PC-3 (cell line): ENCODE measurements at regions not wholly inside any gene's neighbourhood (a gene's known extent, or its start where the extent isn't known, plus 50 kb on each side); places are given as distances from the start of the nearest gene placed in this dataset.

Experiments used
- ATAC-seq: fragments of 200-7000 bp; cut with Tn5 transposase; 2 replicates; pipeline ENCODE4 v1.9.1; 2020; ENCODE audit warnings: mild to moderate bottlenecking, moderate library complexity
- BruUV-seq: library from RNA; stranded (reverse); fragments of 400-500 nt; replicated peaks from 2 replicates; lab custom pipeline; 2021; lab: Mats Ljungman, UMichigan
- CTCF ChIA-PET: fragments of 300-600 bp; sonication (Branson Sonifier 250); formaldehyde crosslinking; loops from one replicate; lab custom pipeline; 2022; ENCODE audit warnings: antibody characterized with exemption; lab: Charles Lee
- POLR2A ChIA-PET: fragments of 300-600 bp; sonication (Branson Sonifier 250); formaldehyde crosslinking; loops from one replicate; lab custom pipeline; 2022; ENCODE audit warnings: antibody characterized with exemption; ENCODE audit not compliant: unreplicated experiment; lab: Charles Lee
- DNase-seq: peaks from one replicate; pipeline ENCODE4 v3.0.0-alpha.2; 2015
- H2AFZ ChIP-seq: fragments of 300-600 bp; sonication (generic); 2 replicates; pipeline ENCODE4 v1.6.0; 2016; ENCODE audit warnings: antibody characterized with exemption, low read length
- H3F3A ChIP-seq: fragments of 300-600 bp; sonication (generic); one replicate; pipeline ENCODE4 v1.6.0; 2017; ENCODE audit warnings: antibody characterized with exemption, low read length, control low read depth, mild to moderate bottlenecking; ENCODE audit not compliant: unreplicated experiment
- H3K27ac ChIP-seq: fragments of 300-600 bp; sonication (generic); 2 replicates; pipeline ENCODE4 v1.5.1; 2016; ENCODE audit warnings: mild to moderate bottlenecking, low read length
- H3K27me3 ChIP-seq: fragments of 300-600 bp; sonication (generic); 2 replicates; pipeline ENCODE4 v1.6.1; 2016; ENCODE audit warnings: low read length, mixed read lengths
- H3K36me3 ChIP-seq: fragments of 300-600 bp; sonication (generic); 2 replicates; pipeline ENCODE4 v1.6.1; 2016; ENCODE audit warnings: low read depth, mixed run types, low read length, mixed read lengths
- H3K4me1 ChIP-seq: fragments of 300-600 bp; sonication (generic); 2 replicates; pipeline ENCODE4 v1.5.1; 2016; ENCODE audit warnings: low read length; ENCODE audit not compliant: insufficient read depth
- H3K4me2 ChIP-seq: fragments of 300-600 bp; sonication (generic); 2 replicates; pipeline ENCODE4 v1.6.0; 2016; ENCODE audit warnings: low read length
- H3K4me3 ChIP-seq: fragments of 300-600 bp; sonication (generic); 2 replicates; pipeline ENCODE4 v1.5.1; 2016; ENCODE audit warnings: mild to moderate bottlenecking, low read length, mixed read lengths
- H3K79me2 ChIP-seq: fragments of 300-600 bp; sonication (generic); 2 replicates; pipeline ENCODE4 v1.6.1; 2017; ENCODE audit warnings: low read length, mixed read lengths
- H3K9ac ChIP-seq: fragments of 300-600 bp; sonication (generic); 2 replicates; pipeline ENCODE4 v1.6.0; 2016; ENCODE audit warnings: mild to moderate bottlenecking, low read length
- H3K9me2 ChIP-seq: fragments of 300-600 bp; sonication (generic); replicated peaks from 2 replicates; pipeline ENCODE4 v1.6.1; 2016; ENCODE audit warnings: mixed run types, low read length, mixed read lengths
- H3K9me3 ChIP-seq: fragments of 300-600 bp; sonication (generic); 2 replicates; pipeline ENCODE4 v1.6.1; 2016; ENCODE audit warnings: low read length, mixed read lengths
- H4K20me1 ChIP-seq: fragments of 300-600 bp; sonication (generic); 2 replicates; pipeline ENCODE4 v1.6.1; 2016; ENCODE audit warnings: low read length, mixed read lengths
- CTCF ChIP-seq: fragments of 300-600 bp; sonication (generic); conservative IDR thresholded peaks from 2 replicates; pipeline ENCODE4 v1.5.1; 2017; ENCODE audit warnings: antibody characterized with exemption, low read depth, mild to moderate bottlenecking, low read length
- EZH2 ChIP-seq: fragments of 300-600 bp; sonication (generic); IDR thresholded peaks from one replicate; pipeline ENCODE4 v1.6.1; 2017; ENCODE audit warnings: antibody characterized with exemption, mild to moderate bottlenecking, low read length; ENCODE audit not compliant: unreplicated experiment
- EZH2phosphoT487 ChIP-seq: fragments of 300-600 bp; sonication (generic); IDR thresholded peaks from 2 replicates; pipeline ENCODE4 v1.6.1; 2018; ENCODE audit warnings: mild to moderate bottlenecking, antibody characterized with exemption, low read length, borderline replicate concordance
- intact Hi-C: fragments of 100-400 bp; cut with micrococcal nuclease; formaldehyde crosslinking; loops from 2 replicates; pipeline ENCODE4 v1.9.0; 2023

- Histone ChIP-seq H3F3A (no peaks in the 10 kb centered on the region), H3K9me2 (no peaks in the 10 kb centered on the region), H2AFZ (no peak overlapping the region), H3K4me3 (no peak overlapping the region), H3K36me3 (no peaks in the 10 kb centered on the region), H3K9ac (no peak overlapping the region), H3K27me3 (no peaks in the 10 kb centered on the region), H3K4me2 (no peak overlapping the region), H4K20me1 (no peaks in the 10 kb centered on the region), H3K4me1 (peaks cover 4% of the 10 kb centered on the region; the same call in 1 of the 2 replicates), H3K79me2 (no peaks in the 10 kb centered on the region), H3K27ac (no peak overlapping the region), H3K9me3 (no peaks in the 10 kb centered on the region)
- ChIA-PET POLR2A (no interaction called here), CTCF (no interaction called here)
- no peak for ATAC-seq
- no peak for TF ChIP-seq EZH2phosphoT487
- TF ChIP-seq CTCF: no peak
- no peak for TF ChIP-seq EZH2
- intact Hi-C loops: no loop called here
- no TSS peak for BruUV-seq
- no peak for DNase-seq
Observed at GRCh38 chr1:22285549-22286396, 142.9 kb upstream of the WNT4 start.

- Histone ChIP-seq H4K20me1 (no peaks in the 10 kb centered on the region), H3K4me2 (no peak overlapping the region), H3K4me3 (no peak overlapping the region), H3K27ac (no peak overlapping the region), H2AFZ (no peak overlapping the region), H3K4me1 (peaks cover 4% of the 10 kb centered on the region; the same call in 1 of the 2 replicates), H3K9ac (no peak overlapping the region), H3K9me2 (no peaks in the 10 kb centered on the region), H3K9me3 (no peaks in the 10 kb centered on the region), H3K27me3 (no peaks in the 10 kb centered on the region), H3F3A (no peaks in the 10 kb centered on the region), H3K36me3 (no peaks in the 10 kb centered on the region), H3K79me2 (no peaks in the 10 kb centered on the region)
- intact Hi-C loops: no loop called here
- TF ChIP-seq CTCF (0 out of 2 replicates have a peak, but pooled peaks have one; percentile 12), EZH2phosphoT487 (no peak)
- ChIA-PET CTCF (interaction anchor here (0.6 kb wide), 1 partner anchor 14 kb away, joined by 3 read pairs; no protein-coding TSS in a partner anchor), POLR2A (no interaction called here)
- no TSS peak for BruUV-seq
- no peak for ATAC-seq
- no peak for DNase-seq
Observed at GRCh38 chr1:22286491-22286890, 143.6 kb upstream of the WNT4 start.

DNA sequence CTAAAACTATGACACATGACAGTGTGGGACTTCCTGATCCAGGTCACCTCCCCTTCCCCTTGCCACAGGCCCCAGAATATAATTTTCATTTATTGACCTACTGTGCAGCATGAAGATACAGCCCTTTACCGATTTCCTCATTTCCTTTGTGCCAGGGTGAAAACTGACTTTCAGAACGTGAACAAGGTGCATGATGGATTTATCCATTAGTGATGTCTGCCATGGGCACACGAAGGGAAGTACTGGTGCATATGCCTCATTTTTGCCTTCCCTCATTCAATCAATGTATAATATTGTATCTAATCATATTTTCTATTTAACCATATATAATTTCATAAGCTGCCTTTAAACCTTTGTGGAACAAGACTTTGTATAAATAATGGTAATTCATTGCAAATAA, 144.4 kb upstream of the WNT4 start:
- no peak overlapping the region for H3K4me3 ChIP-seq
- no peak for ATAC-seq
- no TSS peak for BruUV-seq

More for the DNA sequence above, 144.4 kb upstream of the WNT4 start:
- intact Hi-C loops: no loop called here
- no peaks in the 10 kb centered on the region for H3K9me3 ChIP-seq
- no peak overlapping the region for H3K27ac ChIP-seq
- no peak overlapping the region for H3K9ac ChIP-seq
- no peaks in the 10 kb centered on the region for H3K36me3 ChIP-seq
- no peaks in the 10 kb centered on the region for H4K20me1 ChIP-seq
- no peak overlapping the region for H2AFZ ChIP-seq
- no peak overlapping the region for H3K4me2 ChIP-seq
- H3K4me1 ChIP-seq: peaks cover 4% of the 10 kb centered on the region; the same call in 1 of the 2 replicates
- DNase-seq: no peak
- CTCF ChIA-PET: interaction anchor here (0.6 kb wide), 1 partner anchor 156 kb away, joined by 3 read pairs; no protein-coding TSS in a partner anchor
- POLR2A ChIA-PET: no interaction called here
- H3K27me3 ChIP-seq: no peaks in the 10 kb centered on the region
- H3K79me2 ChIP-seq: no peaks in the 10 kb centered on the region
- TF ChIP-seq EZH2phosphoT487 (no peak), CTCF (no peak), EZH2 (no peak)
- H3F3A ChIP-seq: no peaks in the 10 kb centered on the region
- no peaks in the 10 kb centered on the region for H3K9me2 ChIP-seq
